ENCODE measurements at regions not wholly inside any gene's neighbourhood (a gene's known extent, or its start where the extent isn't known, plus 50 kb on each side); places are given as distances from the start of the nearest gene placed in this dataset.

DNA sequence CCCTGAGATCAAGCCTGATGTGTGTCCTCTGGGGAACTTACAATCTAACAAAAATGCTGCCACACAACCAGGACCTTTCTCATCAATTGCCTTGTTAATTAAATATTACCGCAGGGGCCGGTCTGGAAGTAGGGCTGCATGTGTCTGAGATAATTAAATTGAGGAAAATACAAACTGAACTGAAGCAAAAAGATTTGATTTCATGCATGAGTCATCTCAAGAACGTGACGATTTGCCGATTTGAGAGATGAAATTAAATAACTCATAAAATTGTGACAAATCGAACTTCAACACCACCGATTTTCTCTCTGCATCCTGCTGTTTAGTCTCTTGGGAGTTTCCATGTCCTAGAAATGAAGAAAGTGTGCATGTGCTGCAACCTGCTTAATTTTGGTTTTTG is 94.6 kb upstream of the DAAM1 start:
- peaks cover 26% of the 10 kb centered on the region for H3K4me1 Mint-ChIP-seq
- H3K27ac Mint-ChIP-seq = no peak overlapping the region
- TF ChIP-seq CTCF (IDR thresholded peaks at IDR 0.05; ENCODE audit: unreplicated experiment in 3 of 3) = no peak
- H3K27me3 Mint-ChIP-seq (ENCODE audit: low read depth) = no peaks in the 10 kb centered on the region
- H3K36me3 Mint-ChIP-seq (ENCODE audit: low read depth) = no peaks in the 10 kb centered on the region
- no peaks in the 10 kb centered on the region for H3K9me3 Mint-ChIP-seq
- H3K4me3 Mint-ChIP-seq = no peak overlapping the region

DNA sequence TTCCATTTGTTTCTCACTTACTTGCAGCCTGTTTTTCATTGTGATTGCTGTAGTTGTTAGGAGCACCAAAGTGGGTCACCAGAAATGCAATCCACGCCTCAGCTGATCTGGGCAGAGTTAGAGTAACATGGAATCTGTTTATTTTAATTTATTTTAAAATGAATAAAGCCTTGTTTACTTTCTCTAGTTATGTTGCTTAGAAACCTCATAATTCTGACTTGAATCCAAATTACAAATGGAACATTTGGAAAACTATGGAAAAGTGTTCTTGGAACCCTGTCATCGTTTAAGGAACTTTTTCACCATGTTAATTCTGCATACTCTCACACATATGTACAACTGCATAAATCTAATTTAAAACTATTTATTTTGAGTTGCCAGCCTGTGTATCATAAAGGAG is 92.2 kb upstream of the DAAM1 start:
- no peak for TF ChIP-seq CTCF (IDR thresholded peaks at IDR 0.05; ENCODE audit: unreplicated experiment in 3 of 3)
- no peaks in the 10 kb centered on the region for H3K27me3 Mint-ChIP-seq (ENCODE audit: low read depth)
- peaks cover 22% of the 10 kb centered on the region for H3K4me1 Mint-ChIP-seq
- no peaks in the 10 kb centered on the region for H3K36me3 Mint-ChIP-seq (ENCODE audit: low read depth)
- H3K4me3 Mint-ChIP-seq = no peak overlapping the region
- no peak overlapping the region for H3K27ac Mint-ChIP-seq
- peaks cover 4% of the 10 kb centered on the region for H3K9me3 Mint-ChIP-seq

GRCh38 chr14:59097681-59098080 is 90.8 kb upstream of the DAAM1 start:
- no peak overlapping the region for H3K4me3 Mint-ChIP-seq
- H3K27ac Mint-ChIP-seq = no peak overlapping the region
- H3K36me3 Mint-ChIP-seq (ENCODE audit: low read depth) = no peaks in the 10 kb centered on the region
- peaks cover 4% of the 10 kb centered on the region for H3K9me3 Mint-ChIP-seq
- no peaks in the 10 kb centered on the region for H3K27me3 Mint-ChIP-seq (ENCODE audit: low read depth)
- peaks cover 13% of the 10 kb centered on the region for H3K4me1 Mint-ChIP-seq
- TF ChIP-seq CTCF (IDR thresholded peaks at IDR 0.05; ENCODE audit: unreplicated experiment in 3 of 3) = no peak

GRCh38 chr14:59098377-59098776 is 90.1 kb upstream of the DAAM1 start:
- peaks cover 11% of the 10 kb centered on the region for H3K4me1 Mint-ChIP-seq
- no peaks in the 10 kb centered on the region for H3K36me3 Mint-ChIP-seq (ENCODE audit: low read depth)
- no peaks in the 10 kb centered on the region for H3K27me3 Mint-ChIP-seq (ENCODE audit: low read depth)
- H3K4me3 Mint-ChIP-seq = no peak overlapping the region
- H3K9me3 Mint-ChIP-seq = peaks cover 4% of the 10 kb centered on the region
- TF ChIP-seq CTCF (IDR thresholded peaks at IDR 0.05; ENCODE audit: unreplicated experiment in 3 of 3) = no peak
- H3K27ac Mint-ChIP-seq = no peak overlapping the region

DNA sequence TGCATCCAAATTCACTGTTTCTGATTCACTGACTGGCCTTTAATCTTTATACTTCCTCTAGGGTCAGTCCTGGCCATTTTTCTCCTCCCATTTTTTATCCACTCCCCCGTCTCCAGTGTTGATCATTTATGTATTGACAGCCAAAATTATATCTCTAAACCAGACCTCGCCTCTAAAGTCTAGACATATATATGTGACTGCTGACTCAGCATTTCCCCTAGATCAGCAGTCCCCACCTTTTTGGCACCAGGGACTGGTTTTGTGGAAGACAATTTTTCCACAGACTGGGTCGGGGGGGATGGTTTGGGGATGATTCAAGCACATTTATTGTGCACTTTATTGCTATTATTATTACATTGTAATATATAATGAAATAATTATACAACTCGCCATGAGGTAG is 88.3 kb upstream of the DAAM1 start:
- Mint-ChIP-seq H3K27me3 (ENCODE audit: low read depth) (no peaks in the 10 kb centered on the region), H3K9me3 (peaks cover 4% of the 10 kb centered on the region), H3K4me3 (no peak overlapping the region), H3K4me1 (peaks cover 11% of the 10 kb centered on the region), H3K27ac (no peak overlapping the region), H3K36me3 (ENCODE audit: low read depth) (no peaks in the 10 kb centered on the region)
- no peak for TF ChIP-seq CTCF (IDR thresholded peaks at IDR 0.05; ENCODE audit: unreplicated experiment in 3 of 3)

GRCh38 chr14:59101476-59101875 is 87.0 kb upstream of the DAAM1 start:
- Mint-ChIP-seq H3K27me3 (ENCODE audit: low read depth) (no peaks in the 10 kb centered on the region), H3K27ac (peak overlapping the region in 1 of 3 experiments; percentile 3), H3K9me3 (peaks cover 4% of the 10 kb centered on the region), H3K4me3 (no peak overlapping the region), H3K36me3 (ENCODE audit: low read depth) (no peaks in the 10 kb centered on the region), H3K4me1 (peaks cover 13% of the 10 kb centered on the region)
- no peak for TF ChIP-seq CTCF (IDR thresholded peaks at IDR 0.05; ENCODE audit: unreplicated experiment in 3 of 3)
